NCI-H1694 (cell line): ENCODE measurements at regions not wholly inside any gene's neighbourhood (a gene's known extent, or its start where the extent isn't known, plus 50 kb on each side); places are given as distances from the start of the nearest gene placed in this dataset.
"Not testable (repeated sequence)": the region's sequence is repeated elsewhere in the genome, so short reads cannot be mapped to it uniquely, and the experiment has no call there.

ENCODE experiments used
- DNase-seq: peaks from one replicate; lab custom pipeline; 2025; lab: John Stamatoyannopoulos, UW

- DNase-seq: no peak
Measured at GRCh38 chr18:10249270-10249669, 205.2 kb upstream of the APCDD1 start.

GRCh38 chr18:10249801-10250200, 204.6 kb upstream of the APCDD1 start:
- DNase-seq: no peak

- no peak for DNase-seq
Measured at GRCh38 chr18:10252494-10252893, 201.9 kb upstream of the APCDD1 start.

- no peak for DNase-seq
Measured at GRCh38 chr18:10252952-10253705, 201.3 kb upstream of the APCDD1 start.

GRCh38 chr18:10256276-10256675, 198.2 kb upstream of the APCDD1 start:
- DNase-seq: not testable (repeated sequence)

- no peak for DNase-seq
Measured at GRCh38 chr18:10258836-10259474, 195.5 kb upstream of the APCDD1 start.

- no peak for DNase-seq
Measured at GRCh38 chr18:10259901-10260300, 194.5 kb upstream of the APCDD1 start.

- DNase-seq: no peak
Measured at GRCh38 chr18:10261344-10262276, 192.8 kb upstream of the APCDD1 start.

- DNase-seq: no peak
Measured at GRCh38 chr18:10262566-10262965, 191.9 kb upstream of the APCDD1 start.

- no peak for DNase-seq
Measured at GRCh38 chr18:10264260-10264659, 190.2 kb upstream of the APCDD1 start.

- DNase-seq: no peak
Measured at GRCh38 chr18:10265560-10266333, 188.7 kb upstream of the APCDD1 start.

- DNase-seq: no peak
Measured at GRCh38 chr18:10266334-10266590, 188.2 kb upstream of the APCDD1 start.

GRCh38 chr18:10269261-10269660, 185.2 kb upstream of the APCDD1 start:
- no peak for DNase-seq

GRCh38 chr18:10270151-10270571, 184.3 kb upstream of the APCDD1 start:
- DNase-seq: no peak

- DNase-seq: no peak
Measured at GRCh38 chr18:10271481-10271880, 183.0 kb upstream of the APCDD1 start.

GRCh38 chr18:10274301-10274700, 180.1 kb upstream of the APCDD1 start:
- no peak for DNase-seq

- DNase-seq: no peak
Measured at GRCh38 chr18:10275486-10275885, 178.9 kb upstream of the APCDD1 start.

- no peak for DNase-seq
Measured at GRCh38 chr18:10278265-10278664, 176.2 kb upstream of the APCDD1 start.

GRCh38 chr18:10279471-10279870, 175.0 kb upstream of the APCDD1 start:
- DNase-seq: no peak

- no peak for DNase-seq
Measured at GRCh38 chr18:10279905-10280644, 174.4 kb upstream of the APCDD1 start.

- no peak for DNase-seq
Measured at GRCh38 chr18:10284540-10285282, 169.7 kb upstream of the APCDD1 start.
